RCC 7860 (cell line): ENCODE measurements at regions not wholly inside any gene's neighbourhood (a gene's known extent, or its start where the extent isn't known, plus 50 kb on each side); places are given as distances from the start of the nearest gene placed in this dataset.
"Not testable (repeated sequence)": the region's sequence is repeated elsewhere in the genome, so short reads cannot be mapped to it uniquely, and the experiment has no call there.

Experiments
- DNase-seq: peaks from one replicate; pipeline ENCODE4 v3.0.0-alpha.2; 2015; ENCODE audit warnings: low spot score
- FAIRE-seq: peaks from 2 replicates; lab custom pipeline; 2012; peaks lifted over from hg19 to GRCh38; lab: Jason Lieb, UNC

GRCh38 chr4:184282251-184282713 lies 64.6 kb upstream of the ENPP6 start:
- DNase-seq = no peak
- no peak for FAIRE-seq

GRCh38 chr4:184281231-184282139 lies 63.8 kb upstream of the ENPP6 start:
- DNase-seq (no peak), FAIRE-seq (no peak)

- FAIRE-seq (no peak), DNase-seq (no peak)
Observed at GRCh38 chr4:184280591-184281071, 63.0 kb upstream of the ENPP6 start.

GRCh38 chr4:184280137-184280536 lies 62.5 kb upstream of the ENPP6 start:
- DNase-seq (no peak), FAIRE-seq (no peak)

- DNase-seq (no peak), FAIRE-seq (no peak)
Observed at GRCh38 chr4:184279496-184280061, 61.9 kb upstream of the ENPP6 start.

- not testable (repeated sequence) for FAIRE-seq
Observed at GRCh38 chr4:184277769-184278168, 60.1 kb upstream of the ENPP6 start.

GRCh38 chr4:184277010-184277409 lies 59.3 kb upstream of the ENPP6 start:
- DNase-seq, FAIRE-seq: not testable (repeated sequence)

More at GRCh38 chr4:184277769-184278168, 60.1 kb upstream of the ENPP6 start:
- DNase-seq = not testable (repeated sequence)

- FAIRE-seq, DNase-seq: not testable (repeated sequence)
Observed at GRCh38 chr4:184276346-184276745, 58.7 kb upstream of the ENPP6 start.

- DNase-seq = peak; percentile 8
- no peak for FAIRE-seq
Observed at GRCh38 chr4:184275766-184276165, 58.1 kb upstream of the ENPP6 start.

- DNase-seq (no peak), FAIRE-seq (no peak)
Observed at GRCh38 chr4:184274286-184274951, 56.7 kb upstream of the ENPP6 start.

- FAIRE-seq (no peak), DNase-seq (no peak)
Observed at GRCh38 chr4:184273166-184274147, 55.8 kb upstream of the ENPP6 start.

- DNase-seq = no peak
- no peak for FAIRE-seq
Observed at GRCh38 chr4:184270808-184271413, 53.2 kb upstream of the ENPP6 start.

- FAIRE-seq = no peak
- DNase-seq = no peak
Observed at GRCh38 chr4:184269879-184270430, 52.3 kb upstream of the ENPP6 start.

- no peak for DNase-seq
- no peak for FAIRE-seq
Observed at GRCh38 chr4:184268584-184269160, 51.0 kb upstream of the ENPP6 start.

- FAIRE-seq (peak; percentile 61), DNase-seq (peak; percentile 67)
Observed at GRCh38 chr4:184267673-184268583, 50.3 kb upstream of the ENPP6 start.
